AG04450 (cell line): ENCODE measurements at regions not wholly inside any gene's neighbourhood (a gene's known extent, or its start where the extent isn't known, plus 50 kb on each side); places are given as distances from the start of the nearest gene placed in this dataset.

Source experiments
- CTCF ChIA-PET: fragments of 300-600, 350-600 bp; formaldehyde crosslinking; extraction: SDS; loops from one replicate; lab custom pipeline; 2022; ENCODE audit warnings: antibody characterized with exemption, inconsistent platforms; lab: Charles Lee
- POLR2A ChIA-PET: fragments of 350-600 bp; formaldehyde crosslinking; extraction: SDS; loops from one replicate; lab custom pipeline; 2021; ENCODE audit warnings: antibody characterized with exemption, inconsistent platforms; lab: Yijun Ruan, JAX
- DNase-seq: peaks from one replicate; pipeline ENCODE4 v3.0.0-alpha.2; 2011; ENCODE audit warnings: low read depth, low spot score
- H3K27ac ChIP-seq: one replicate; pipeline ENCODE4 v1.5.1; 2012; ENCODE audit warnings: low read depth, low read length, control low read depth
- H3K27me3 ChIP-seq: one replicate; pipeline ENCODE4 v1.6.0; 2012; ENCODE audit warnings: low read length; ENCODE audit not compliant: control insufficient read depth, insufficient read depth
- H3K4me3 ChIP-seq: 2 replicates; pipeline ENCODE4 v1.5.1; 2011; ENCODE audit warnings: mild to moderate bottlenecking, low read depth, low read length, control low read depth
- H3K9me3 ChIP-seq: 2 replicates; pipeline ENCODE4 v1.5.1; 2012; ENCODE audit warnings: low read length; ENCODE audit not compliant: control insufficient read depth, insufficient read depth
- CTCF ChIP-seq: IDR thresholded peaks from 2 replicates; pipeline ENCODE4 v1.5.1; 2011; ENCODE audit warnings: low read depth, low read length, control low read depth, inconsistent platforms

GRCh38 chr11:24356501-24356900 is 140.4 kb upstream of the LUZP2 start:
- Histone ChIP-seq H3K27me3 (no peaks in the 10 kb centered on the region), H3K27ac (no peak overlapping the region), H3K4me3 (no peak overlapping the region), H3K9me3 (no peaks in the 10 kb centered on the region)
- ChIA-PET POLR2A (no interaction called here), CTCF (no interaction called here)
- DNase-seq = no peak
- TF ChIP-seq CTCF = no peak

- POLR2A ChIA-PET = no interaction called here
- TF ChIP-seq CTCF = no peak
- H3K4me3 ChIP-seq = no peak overlapping the region
- H3K27me3 ChIP-seq = no peaks in the 10 kb centered on the region
- CTCF ChIA-PET = no interaction called here
- H3K9me3 ChIP-seq = no peaks in the 10 kb centered on the region
- DNase-seq = no peak
- no peak overlapping the region for H3K27ac ChIP-seq
These were observed 139.0 kb upstream of the LUZP2 start for GRCh38 chr11:24357620-24358410.

DNA sequence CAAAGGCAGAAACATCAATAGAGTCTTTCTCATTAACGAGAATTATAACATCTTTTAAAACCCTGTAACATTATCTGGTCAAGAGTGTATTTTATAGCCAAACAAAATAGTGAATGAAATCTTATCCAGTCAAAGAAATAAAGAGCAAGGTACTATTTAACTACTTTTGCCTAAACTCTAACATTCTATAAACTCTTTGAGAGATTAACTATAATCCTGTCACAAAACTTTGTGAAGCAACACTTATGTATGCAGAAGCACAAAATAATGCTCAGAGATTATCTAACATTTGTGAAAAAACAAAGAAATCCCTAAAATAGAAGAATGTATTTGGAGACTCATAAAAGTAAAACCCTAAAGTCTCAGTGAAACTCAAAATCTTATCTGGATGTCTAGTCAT is 124.4 kb upstream of the LUZP2 start:
- ChIA-PET CTCF (no interaction called here), POLR2A (no interaction called here)
- no peaks in the 10 kb centered on the region for H3K9me3 ChIP-seq
- no peak overlapping the region for H3K4me3 ChIP-seq
- no peak for TF ChIP-seq CTCF
- DNase-seq = no peak
- H3K27me3 ChIP-seq = no peaks in the 10 kb centered on the region
- H3K27ac ChIP-seq = no peak overlapping the region

DNA sequence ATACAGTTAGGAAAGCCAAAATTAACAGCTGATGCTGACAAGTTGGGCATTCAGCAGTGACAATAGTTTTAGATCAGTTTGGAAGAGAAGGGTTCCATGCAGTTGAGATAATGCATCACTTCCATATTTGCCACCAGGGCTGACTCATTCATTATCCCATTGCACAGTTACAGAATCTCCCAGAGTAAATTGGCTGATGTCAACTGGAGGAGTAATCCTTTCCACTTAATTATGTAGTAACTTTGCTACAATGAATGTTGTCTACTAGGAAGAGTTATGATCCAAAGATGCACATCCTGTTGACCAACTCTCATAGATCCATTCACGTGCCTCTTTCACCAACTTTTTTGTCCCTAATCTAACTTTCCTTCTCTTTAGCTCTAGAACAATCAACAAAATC is 123.3 kb upstream of the LUZP2 start:
- DNase-seq = no peak
- TF ChIP-seq CTCF = no peak
- no peak overlapping the region for H3K4me3 ChIP-seq
- CTCF ChIA-PET = no interaction called here
- POLR2A ChIA-PET = no interaction called here
- H3K9me3 ChIP-seq = no peaks in the 10 kb centered on the region
- H3K27me3 ChIP-seq = no peaks in the 10 kb centered on the region
- no peak overlapping the region for H3K27ac ChIP-seq

- no peak for TF ChIP-seq CTCF
- Histone ChIP-seq H3K4me3 (no peak overlapping the region), H3K27me3 (no peaks in the 10 kb centered on the region), H3K27ac (no peak overlapping the region), H3K9me3 (no peaks in the 10 kb centered on the region)
- ChIA-PET POLR2A (no interaction called here), CTCF (interaction anchor here (1.1 kb wide), 1 partner anchor 1500 kb away, joined by 3 read pairs; no protein-coding TSS in a partner anchor)
- DNase-seq = no peak
These were observed 121.5 kb upstream of the LUZP2 start for GRCh38 chr11:24375351-24375750.
